Right lobe of liver (tissue), 4 donors: ENCODE measurements at regions not wholly inside any gene's neighbourhood (a gene's known extent, or its start where the extent isn't known, plus 50 kb on each side); places are given as distances from the start of the nearest gene placed in this dataset.

Source experiments
- POLR2A ChIP-seq: fragments of 450-650 bp; IDR thresholded peaks from one replicate; pipeline ENCODE4 v1.6.1; 2017; ENCODE audit warnings: antibody characterized with exemption, mild to moderate bottlenecking
- TF ChIP-seq, protein P1 (sequence below), 4 donors: fragments of 200-600 bp in 3 of 4; fragments of 450-650 bp in 1 of 4; IDR thresholded peaks; one replicate each; pipeline versions ENCODE4 v1.5.1 to v1.8.0; 2016 to 2022; ENCODE audit warnings: antibody characterized with exemption in 4 of 4, mild to moderate bottlenecking in 2 of 4
- donor health status: DM: no; HTN: no; CAD: no.
- donor health status: DM: no; HTN: no; CAD: no.
- donor health status: DM: no; HTN: yes; CAD: no.

- TF ChIP-seq, protein P1, sequence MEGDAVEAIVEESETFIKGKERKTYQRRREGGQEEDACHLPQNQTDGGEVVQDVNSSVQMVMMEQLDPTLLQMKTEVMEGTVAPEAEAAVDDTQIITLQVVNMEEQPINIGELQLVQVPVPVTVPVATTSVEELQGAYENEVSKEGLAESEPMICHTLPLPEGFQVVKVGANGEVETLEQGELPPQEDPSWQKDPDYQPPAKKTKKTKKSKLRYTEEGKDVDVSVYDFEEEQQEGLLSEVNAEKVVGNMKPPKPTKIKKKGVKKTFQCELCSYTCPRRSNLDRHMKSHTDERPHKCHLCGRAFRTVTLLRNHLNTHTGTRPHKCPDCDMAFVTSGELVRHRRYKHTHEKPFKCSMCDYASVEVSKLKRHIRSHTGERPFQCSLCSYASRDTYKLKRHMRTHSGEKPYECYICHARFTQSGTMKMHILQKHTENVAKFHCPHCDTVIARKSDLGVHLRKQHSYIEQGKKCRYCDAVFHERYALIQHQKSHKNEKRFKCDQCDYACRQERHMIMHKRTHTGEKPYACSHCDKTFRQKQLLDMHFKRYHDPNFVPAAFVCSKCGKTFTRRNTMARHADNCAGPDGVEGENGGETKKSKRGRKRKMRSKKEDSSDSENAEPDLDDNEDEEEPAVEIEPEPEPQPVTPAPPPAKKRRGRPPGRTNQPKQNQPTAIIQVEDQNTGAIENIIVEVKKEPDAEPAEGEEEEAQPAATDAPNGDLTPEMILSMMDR (IDR thresholded peaks at IDR 0.05), result no peak
- no peak for TF ChIP-seq POLR2A
Measured at GRCh38 chr2:160596441-160596840, 102.8 kb upstream of the RBMS1 start.
